AG20443 (cell line): ENCODE measurements at regions not wholly inside any gene's neighbourhood (a gene's known extent, or its start where the extent isn't known, plus 50 kb on each side); places are given as distances from the start of the nearest gene placed in this dataset.
A peak's percentile ranks its signal among the peaks of the same experiment; 100 is the strongest.
"Not testable (repeated sequence)": the region's sequence is repeated elsewhere in the genome, so short reads cannot be mapped to it uniquely, and the experiment has no call there.

Source experiments
- DNase-seq: peaks from one replicate; pipeline ENCODE4 v3.0.0; 2012; ENCODE audit warnings: low spot score, mixed read lengths

GRCh38 chr7:112540839-112541577 lies 60.2 kb downstream of the LSMEM1 start:
- DNase-seq: no peak

- DNase-seq: no peak
Observed at GRCh38 chr7:112546723-112547513, 66.1 kb downstream of the LSMEM1 start.

DNA sequence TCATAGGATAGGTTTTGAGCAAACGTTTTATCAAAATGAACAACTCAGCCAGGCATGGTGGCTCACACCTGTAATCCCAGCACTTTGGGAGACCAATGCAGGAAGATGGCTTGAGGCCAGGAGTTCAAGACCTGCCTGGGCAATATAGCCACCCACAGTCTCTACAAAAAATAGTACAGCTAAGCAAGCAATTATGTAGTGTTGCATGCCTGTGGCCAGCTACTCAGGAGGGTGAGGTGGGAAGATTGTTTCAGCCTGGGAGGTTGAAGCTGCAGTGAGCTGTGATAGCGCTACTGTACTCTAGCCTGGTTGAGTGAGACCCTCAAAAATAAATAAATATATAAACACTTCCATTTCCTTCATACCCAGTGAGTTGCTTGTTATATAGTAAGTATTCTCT lies 67.1 kb downstream of the LSMEM1 start:
- no peak for DNase-seq

DNA sequence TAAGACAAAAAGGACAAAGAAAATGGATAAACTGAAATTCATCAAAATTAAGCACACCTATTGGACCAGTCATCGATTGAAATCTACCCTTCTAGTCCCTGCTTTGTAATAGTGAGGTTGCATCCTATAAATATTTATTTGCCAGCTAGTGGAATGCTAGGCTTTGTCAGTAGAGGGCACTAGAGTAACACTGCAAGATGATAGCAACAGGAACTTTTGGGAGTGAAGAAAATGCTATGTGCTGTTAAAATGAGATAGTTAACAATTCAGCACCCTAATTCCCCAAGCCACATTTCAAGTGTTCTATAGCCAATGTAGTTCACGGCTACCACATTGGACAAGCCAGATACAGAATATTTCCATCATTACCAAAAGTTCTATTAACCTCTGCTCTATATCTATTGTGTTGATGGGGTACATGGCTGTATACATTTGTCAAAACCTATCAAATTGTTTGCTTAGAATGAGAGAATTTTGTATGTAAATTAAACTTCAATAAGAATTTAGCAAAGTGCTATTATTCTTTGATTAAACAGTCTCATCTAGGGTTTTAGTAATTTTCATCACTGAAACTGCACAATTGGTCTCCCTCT lies 69.8 kb downstream of the LSMEM1 start:
- peak; percentile 55 for DNase-seq

DNA sequence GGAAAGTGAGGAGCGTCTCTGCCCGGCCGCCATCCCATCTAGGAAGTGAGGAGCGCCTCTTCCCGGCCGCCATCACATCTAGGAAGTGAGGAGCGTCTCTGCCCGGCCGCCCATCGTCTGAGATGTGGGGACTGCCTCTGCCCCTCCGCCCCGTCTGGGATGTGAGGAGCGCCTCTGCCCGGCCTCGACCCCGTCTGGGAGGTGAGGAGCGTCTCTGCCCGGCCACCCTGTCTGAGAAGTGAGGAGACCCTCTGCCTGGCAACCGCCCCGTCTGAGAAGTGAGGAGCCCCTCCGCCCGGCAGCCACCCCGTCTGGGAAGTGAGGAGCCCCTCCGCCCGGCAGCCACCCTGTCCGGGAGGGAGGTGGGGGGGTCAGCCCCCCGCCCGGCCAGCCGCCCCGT lies 70.7 kb downstream of the LSMEM1 start:
- DNase-seq: not testable (repeated sequence)

GRCh38 chr7:112554591-112554990 lies 73.8 kb downstream of the LSMEM1 start:
- DNase-seq: no peak

DNA sequence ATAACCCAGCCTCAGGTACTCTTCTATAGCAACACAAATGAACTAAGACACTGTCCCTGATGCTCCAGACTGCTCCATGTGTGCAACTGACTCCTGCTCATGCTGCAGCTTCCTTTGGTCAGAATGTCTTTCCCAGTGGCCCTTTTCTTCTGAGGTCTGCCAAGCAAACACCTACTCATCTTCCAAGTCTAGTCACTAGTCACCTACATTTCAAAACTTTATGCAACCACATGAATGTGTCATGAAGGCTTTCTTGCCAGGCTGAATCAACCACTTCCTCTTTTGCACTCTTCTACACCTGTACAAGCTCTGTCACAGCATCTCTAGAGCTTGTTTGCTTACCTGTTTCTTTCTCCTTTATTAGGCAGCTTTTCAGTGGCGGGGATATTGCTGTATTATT lies 75.8 kb downstream of the LSMEM1 start:
- no peak for DNase-seq

- DNase-seq: no peak
Observed at GRCh38 chr7:112566442-112567324, 85.9 kb downstream of the LSMEM1 start.

DNA sequence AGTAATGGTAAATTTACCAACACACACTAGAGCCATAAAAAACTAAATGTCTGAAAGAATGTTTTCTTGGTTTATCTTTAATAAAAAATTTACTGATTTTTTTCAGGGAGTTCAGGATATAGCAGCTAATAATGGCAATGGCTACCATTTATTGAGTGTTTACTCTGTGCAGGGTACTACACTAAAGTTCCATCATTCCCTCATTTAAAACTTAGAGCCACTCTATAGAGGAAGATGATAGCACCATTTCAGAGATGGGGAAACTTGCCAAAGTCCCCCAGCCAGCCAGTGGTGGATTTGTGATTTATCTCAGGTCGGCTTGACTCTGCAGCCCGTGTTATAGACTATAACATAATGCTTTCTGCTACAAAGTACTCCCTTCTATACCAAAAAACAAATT lies 86.6 kb downstream of the LSMEM1 start:
- no peak for DNase-seq

DNA sequence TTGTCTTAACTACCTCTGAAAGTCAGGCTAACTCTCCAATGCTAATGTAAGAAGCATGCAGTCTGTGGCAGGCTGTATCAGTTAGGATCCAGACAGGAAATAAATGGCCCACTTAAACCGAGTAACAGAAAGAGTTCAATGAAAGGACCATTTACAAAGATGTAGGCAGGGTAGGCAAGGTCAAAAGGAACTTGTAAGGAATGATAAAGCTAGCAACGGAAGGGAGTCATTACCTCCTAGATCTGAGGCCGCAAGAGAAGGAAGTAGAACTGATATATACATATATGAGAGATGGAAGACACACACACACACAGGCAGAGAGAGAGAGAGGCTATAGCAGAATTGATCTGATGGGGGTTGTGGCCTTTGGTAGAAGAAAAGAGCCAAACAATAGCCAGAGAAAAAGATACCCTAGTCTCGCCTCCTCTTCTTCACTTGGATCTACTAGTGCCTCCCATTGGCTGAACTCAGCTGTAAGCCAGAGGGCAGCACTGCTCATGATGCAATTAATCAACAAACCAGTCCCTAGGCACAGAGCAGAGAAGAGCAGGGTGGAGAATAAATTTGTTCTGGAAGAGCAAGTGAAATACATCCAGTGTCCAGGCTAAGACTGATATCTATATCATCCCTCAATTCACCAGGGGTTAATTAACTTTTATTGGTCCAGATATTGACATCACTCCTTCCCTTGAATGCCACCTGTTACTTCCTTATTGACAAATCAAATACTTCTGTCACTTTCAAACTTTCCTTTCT lies 91.2 kb downstream of the LSMEM1 start:
- DNase-seq: no peak

GRCh38 chr7:112572669-112573301 lies 92.0 kb downstream of the LSMEM1 start:
- DNase-seq: no peak

DNA sequence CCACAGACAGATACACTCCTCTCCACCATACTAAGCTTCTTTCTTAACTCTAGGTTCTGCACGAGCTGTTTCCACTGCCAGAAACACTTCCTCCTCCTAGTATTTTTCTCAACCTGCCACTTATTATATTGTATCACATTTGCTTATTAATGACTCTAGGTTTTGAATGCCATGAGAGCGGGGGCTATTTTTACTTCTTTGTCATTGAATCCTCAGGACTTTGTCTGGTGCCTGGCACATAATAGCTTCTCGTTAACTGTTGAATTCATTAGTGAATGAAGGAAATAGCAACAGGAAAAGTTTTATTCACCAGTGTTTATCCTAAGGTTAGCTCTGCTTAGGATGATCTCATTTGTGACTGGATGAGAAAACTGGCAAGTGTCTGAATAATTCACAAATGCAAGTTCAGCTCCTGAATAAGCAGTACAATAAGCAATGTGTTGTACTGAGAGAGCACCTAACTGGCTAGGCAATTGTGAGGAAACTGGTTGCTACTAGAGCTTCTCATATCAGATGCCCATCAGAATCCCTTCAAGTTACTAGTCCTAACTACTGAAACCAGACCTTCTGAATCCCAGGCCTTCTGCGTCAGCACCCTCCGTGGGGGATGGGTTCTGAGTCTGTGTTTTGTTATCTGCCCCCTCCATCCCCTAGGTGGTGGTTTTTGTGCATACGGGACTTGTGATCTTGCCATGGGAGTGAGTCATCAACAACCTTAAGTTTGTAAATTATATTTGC lies 92.7 kb downstream of the LSMEM1 start:
- DNase-seq: no peak

- DNase-seq: no peak
Observed at GRCh38 chr7:112575864-112576263, 95.1 kb downstream of the LSMEM1 start.

- no peak for DNase-seq
Observed at GRCh38 chr7:112579388-112579787, 98.6 kb downstream of the LSMEM1 start.

GRCh38 chr7:112580717-112581435 lies 100.1 kb downstream of the LSMEM1 start:
- no peak for DNase-seq

DNA sequence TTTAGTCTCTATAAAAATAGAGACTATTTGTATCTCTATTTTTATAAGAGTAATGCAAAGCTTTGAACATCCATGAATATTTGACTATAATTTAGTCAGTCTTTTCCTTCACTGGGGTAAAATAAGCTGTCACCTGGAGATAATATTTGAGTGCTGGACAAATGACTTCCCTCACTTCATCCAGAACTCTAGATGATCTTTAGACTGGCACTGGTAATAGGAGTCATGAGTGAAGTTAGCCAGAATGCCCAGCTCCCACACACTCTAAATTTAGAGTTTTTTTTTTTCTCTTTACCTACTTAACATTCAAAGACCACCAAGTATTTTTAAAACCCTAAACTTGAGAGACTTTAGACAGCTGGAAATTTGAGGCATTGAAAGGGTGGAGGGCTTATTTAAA lies 100.7 kb downstream of the LSMEM1 start:
- no peak for DNase-seq

- no peak for DNase-seq
Observed at GRCh38 chr7:112584290-112584689, 103.5 kb downstream of the LSMEM1 start.

- DNase-seq: no peak
Observed at GRCh38 chr7:112587504-112587903, 106.7 kb downstream of the LSMEM1 start.

DNA sequence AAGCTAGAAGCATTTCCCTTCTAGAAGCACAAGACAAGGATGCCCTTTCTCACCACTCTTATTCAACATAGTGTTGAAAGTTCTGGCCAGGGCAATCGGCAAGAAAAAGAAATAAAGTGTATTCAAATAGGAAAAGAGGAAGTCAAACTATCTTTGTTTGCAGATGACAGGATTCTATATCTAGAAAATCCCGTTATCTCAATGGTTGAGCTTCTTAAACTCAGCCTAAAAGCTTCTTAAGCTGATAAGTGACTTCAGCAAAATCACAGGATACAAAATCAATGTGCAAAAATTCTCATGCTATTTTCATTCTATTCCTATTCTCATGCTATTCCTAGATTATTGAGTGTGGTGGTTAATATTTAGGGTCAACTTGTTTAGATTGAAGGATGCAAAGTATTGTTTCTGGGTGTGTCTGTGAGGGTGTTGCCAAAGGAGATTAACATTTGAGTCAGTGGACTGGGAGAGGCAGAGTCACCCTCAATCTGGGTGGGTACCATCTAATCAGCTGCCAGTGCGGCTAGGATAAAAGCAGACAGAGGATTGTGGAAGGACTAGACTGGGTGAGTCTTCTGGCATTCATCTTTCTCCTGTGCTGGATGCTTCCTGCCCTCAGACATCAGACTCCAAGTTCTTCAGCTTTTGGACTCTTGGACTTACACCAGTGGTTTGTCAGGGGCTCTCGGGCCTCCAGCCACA lies 111.9 kb downstream of the LSMEM1 start:
- DNase-seq: not testable (repeated sequence)
